ENCODE measurements at regions not wholly inside any gene's neighbourhood (a gene's known extent, or its start where the extent isn't known, plus 50 kb on each side); places are given as distances from the start of the nearest gene placed in this dataset.

DNA sequence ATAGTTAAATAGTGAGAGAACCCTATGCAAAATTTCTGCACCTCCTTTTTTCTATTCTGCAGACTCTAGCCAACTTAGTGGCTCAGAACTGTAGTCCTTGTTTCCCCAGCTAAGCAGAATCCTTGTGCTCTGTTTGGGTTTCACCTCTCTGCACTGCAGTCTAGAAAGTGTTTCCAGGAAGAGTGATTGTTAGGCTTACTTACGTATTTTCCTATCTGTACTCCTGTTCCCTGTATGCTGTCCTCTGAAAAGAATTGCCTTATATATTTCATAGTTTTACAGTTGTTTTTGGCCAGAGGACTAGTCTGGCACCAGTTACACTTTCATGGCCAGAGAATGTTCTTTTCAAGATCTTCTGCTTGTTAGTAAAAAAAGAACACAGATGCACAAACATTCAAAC lies 154.6 kb upstream of the POT1 start:
- Histone ChIP-seq H3K9ac (ENCODE audit: low read length) (no peak overlapping the region), H3K9me3 (ENCODE audit: insufficient read depth, low read length) (no peaks in the 10 kb centered on the region), H3K36me3 (ENCODE audit: low read length) (no peaks in the 10 kb centered on the region), H2AFZ (ENCODE audit: low read depth, low read length, severe bottlenecking) (no peak overlapping the region), H3F3A (ENCODE audit: insufficient read depth) (no peaks in the 10 kb centered on the region), H3K9me2 (replicated peaks; ENCODE audit: insufficient read depth, low read length) (no peaks in the 10 kb centered on the region), H3K4me2 (ENCODE audit: low read depth, low read length, poor library complexity, severe bottlenecking) (no peak overlapping the region), H3K27ac (ENCODE audit: low read depth, low read length) (no peak overlapping the region), H3K4me3 (ENCODE audit: insufficient read depth, low read length, poor library complexity, severe bottlenecking) (no peak overlapping the region), H3K79me2 (ENCODE audit: insufficient read depth, low read length) (no peaks in the 10 kb centered on the region), H4K20me1 (ENCODE audit: low read depth, low read length) (no peaks in the 10 kb centered on the region), H3K27me3 (ENCODE audit: low read length) (no peaks in the 10 kb centered on the region)
- TF ChIP-seq EZH2phosphoT487 (conservative IDR thresholded peaks at IDR 0.05; ENCODE audit: low read length): no peak
- TF ChIP-seq, protein P1, sequence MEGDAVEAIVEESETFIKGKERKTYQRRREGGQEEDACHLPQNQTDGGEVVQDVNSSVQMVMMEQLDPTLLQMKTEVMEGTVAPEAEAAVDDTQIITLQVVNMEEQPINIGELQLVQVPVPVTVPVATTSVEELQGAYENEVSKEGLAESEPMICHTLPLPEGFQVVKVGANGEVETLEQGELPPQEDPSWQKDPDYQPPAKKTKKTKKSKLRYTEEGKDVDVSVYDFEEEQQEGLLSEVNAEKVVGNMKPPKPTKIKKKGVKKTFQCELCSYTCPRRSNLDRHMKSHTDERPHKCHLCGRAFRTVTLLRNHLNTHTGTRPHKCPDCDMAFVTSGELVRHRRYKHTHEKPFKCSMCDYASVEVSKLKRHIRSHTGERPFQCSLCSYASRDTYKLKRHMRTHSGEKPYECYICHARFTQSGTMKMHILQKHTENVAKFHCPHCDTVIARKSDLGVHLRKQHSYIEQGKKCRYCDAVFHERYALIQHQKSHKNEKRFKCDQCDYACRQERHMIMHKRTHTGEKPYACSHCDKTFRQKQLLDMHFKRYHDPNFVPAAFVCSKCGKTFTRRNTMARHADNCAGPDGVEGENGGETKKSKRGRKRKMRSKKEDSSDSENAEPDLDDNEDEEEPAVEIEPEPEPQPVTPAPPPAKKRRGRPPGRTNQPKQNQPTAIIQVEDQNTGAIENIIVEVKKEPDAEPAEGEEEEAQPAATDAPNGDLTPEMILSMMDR (IDR thresholded peaks at IDR 0.05; ENCODE audit: insufficient read depth, low read length, poor library complexity, severe bottlenecking): no peak

DNA sequence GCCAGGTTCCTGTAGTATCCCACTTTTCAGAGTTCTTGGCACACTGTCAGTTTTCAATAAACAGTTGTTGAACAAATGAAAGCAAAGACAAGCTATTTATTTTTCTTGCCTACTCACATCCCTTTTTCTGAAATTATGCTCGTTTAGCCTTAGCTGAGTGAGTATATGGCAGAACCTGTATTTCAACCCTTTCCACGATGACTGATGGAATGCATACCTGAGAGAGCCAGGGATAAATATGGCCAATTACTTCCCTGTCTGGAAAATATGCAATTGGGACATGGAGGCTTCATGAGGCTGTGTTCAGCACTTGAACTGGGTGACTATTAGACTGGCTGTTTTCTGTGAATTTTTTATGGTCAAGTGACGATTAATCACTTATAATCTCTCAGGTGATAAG lies 144.5 kb upstream of the POT1 start:
- no peaks in the 10 kb centered on the region for H3F3A ChIP-seq (ENCODE audit: insufficient read depth)
- H3K9ac ChIP-seq (ENCODE audit: low read length): no peak overlapping the region
- H2AFZ ChIP-seq (ENCODE audit: low read depth, low read length, severe bottlenecking): no peak overlapping the region
- H3K9me2 ChIP-seq (replicated peaks; ENCODE audit: insufficient read depth, low read length): no peaks in the 10 kb centered on the region
- no peaks in the 10 kb centered on the region for H3K79me2 ChIP-seq (ENCODE audit: insufficient read depth, low read length)
- no peak overlapping the region for H3K27ac ChIP-seq (ENCODE audit: low read depth, low read length)
- no peak overlapping the region for H3K4me2 ChIP-seq (ENCODE audit: low read depth, low read length, poor library complexity, severe bottlenecking)
- H3K36me3 ChIP-seq (ENCODE audit: low read length): no peaks in the 10 kb centered on the region
- TF ChIP-seq, protein P1 (IDR thresholded peaks at IDR 0.05; ENCODE audit: insufficient read depth, low read length, poor library complexity, severe bottlenecking): no peak
- TF ChIP-seq EZH2phosphoT487 (conservative IDR thresholded peaks at IDR 0.05; ENCODE audit: low read length): no peak
- no peaks in the 10 kb centered on the region for H3K27me3 ChIP-seq (ENCODE audit: low read length)
- H3K4me3 ChIP-seq (ENCODE audit: insufficient read depth, low read length, poor library complexity, severe bottlenecking): no peak overlapping the region
- H3K9me3 ChIP-seq (ENCODE audit: insufficient read depth, low read length): no peaks in the 10 kb centered on the region
- H4K20me1 ChIP-seq (ENCODE audit: low read depth, low read length): no peaks in the 10 kb centered on the region

DNA sequence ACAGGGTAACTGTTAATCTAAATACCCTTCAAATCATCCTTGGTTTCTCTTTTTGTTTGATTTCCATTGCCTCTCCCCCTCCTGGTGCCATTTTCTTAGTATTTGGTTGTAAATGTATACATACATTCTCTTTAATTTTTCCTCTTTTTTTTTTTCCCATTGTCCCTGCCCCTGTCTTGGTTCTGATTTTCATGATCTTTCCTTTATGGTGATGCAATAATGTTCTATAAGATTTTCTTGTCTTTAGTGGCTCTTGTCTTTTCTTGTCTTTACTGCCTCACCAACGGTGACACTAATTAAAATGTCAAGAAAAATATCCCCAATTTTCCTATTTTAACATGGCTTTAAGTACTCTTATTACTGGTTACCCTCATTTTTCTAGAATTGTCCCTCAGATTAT lies 135.9 kb upstream of the POT1 start:
- no peaks in the 10 kb centered on the region for H3K9me3 ChIP-seq (ENCODE audit: insufficient read depth, low read length)
- H3K9ac ChIP-seq (ENCODE audit: low read length): no peak overlapping the region
- H3K79me2 ChIP-seq (ENCODE audit: insufficient read depth, low read length): no peaks in the 10 kb centered on the region
- no peak overlapping the region for H3K27ac ChIP-seq (ENCODE audit: low read depth, low read length)
- no peaks in the 10 kb centered on the region for H4K20me1 ChIP-seq (ENCODE audit: low read depth, low read length)
- H3K36me3 ChIP-seq (ENCODE audit: low read length): no peaks in the 10 kb centered on the region
- H3K27me3 ChIP-seq (ENCODE audit: low read length): no peaks in the 10 kb centered on the region
- no peak overlapping the region for H3K4me2 ChIP-seq (ENCODE audit: low read depth, low read length, poor library complexity, severe bottlenecking)
- no peak overlapping the region for H3K4me3 ChIP-seq (ENCODE audit: insufficient read depth, low read length, poor library complexity, severe bottlenecking)
- no peaks in the 10 kb centered on the region for H3F3A ChIP-seq (ENCODE audit: insufficient read depth)
- H3K9me2 ChIP-seq (replicated peaks; ENCODE audit: insufficient read depth, low read length): no peaks in the 10 kb centered on the region
- no peak overlapping the region for H2AFZ ChIP-seq (ENCODE audit: low read depth, low read length, severe bottlenecking)
- no peak for TF ChIP-seq EZH2phosphoT487 (conservative IDR thresholded peaks at IDR 0.05; ENCODE audit: low read length)
- TF ChIP-seq, protein P1 (IDR thresholded peaks at IDR 0.05; ENCODE audit: insufficient read depth, low read length, poor library complexity, severe bottlenecking): no peak

DNA sequence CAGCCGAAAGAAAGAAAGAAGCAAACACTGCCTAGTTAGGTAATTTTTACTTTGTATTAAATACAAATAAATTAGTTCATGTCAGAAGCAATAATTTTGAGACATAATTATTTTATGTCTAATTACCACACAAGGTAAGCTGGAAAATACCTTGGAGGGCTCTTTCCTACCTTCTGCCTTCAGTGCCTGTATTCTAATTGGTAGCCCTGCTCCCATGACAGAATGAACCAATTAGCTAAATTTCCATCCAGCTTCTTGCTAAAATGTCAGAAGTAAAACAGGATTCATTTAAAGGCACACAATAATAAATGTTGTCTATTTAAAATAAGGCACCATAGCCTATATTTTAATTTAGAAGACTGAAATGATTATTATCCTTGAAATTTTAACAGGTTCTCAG lies 135.4 kb upstream of the POT1 start:
- Histone ChIP-seq H3K9ac (ENCODE audit: low read length) (no peak overlapping the region), H3K79me2 (ENCODE audit: insufficient read depth, low read length) (no peaks in the 10 kb centered on the region), H2AFZ (ENCODE audit: low read depth, low read length, severe bottlenecking) (no peak overlapping the region), H3F3A (ENCODE audit: insufficient read depth) (no peaks in the 10 kb centered on the region), H3K9me3 (ENCODE audit: insufficient read depth, low read length) (no peaks in the 10 kb centered on the region), H3K27ac (ENCODE audit: low read depth, low read length) (no peak overlapping the region), H3K4me3 (ENCODE audit: insufficient read depth, low read length, poor library complexity, severe bottlenecking) (no peak overlapping the region), H3K9me2 (replicated peaks; ENCODE audit: insufficient read depth, low read length) (no peaks in the 10 kb centered on the region), H3K27me3 (ENCODE audit: low read length) (no peaks in the 10 kb centered on the region), H4K20me1 (ENCODE audit: low read depth, low read length) (no peaks in the 10 kb centered on the region), H3K4me2 (ENCODE audit: low read depth, low read length, poor library complexity, severe bottlenecking) (no peak overlapping the region), H3K36me3 (ENCODE audit: low read length) (no peaks in the 10 kb centered on the region)
- TF ChIP-seq, protein P1 (IDR thresholded peaks at IDR 0.05; ENCODE audit: insufficient read depth, low read length, poor library complexity, severe bottlenecking): no peak
- no peak for TF ChIP-seq EZH2phosphoT487 (conservative IDR thresholded peaks at IDR 0.05; ENCODE audit: low read length)
